ENCODE measurements at regions not wholly inside any gene's neighbourhood (a gene's known extent, or its start where the extent isn't known, plus 50 kb on each side); places are given as distances from the start of the nearest gene placed in this dataset.
"Not testable (repeated sequence)": the region's sequence is repeated elsewhere in the genome, so short reads cannot be mapped to it uniquely, and the experiment has no call there.

- not testable (repeated sequence) for TF ChIP-seq POLR2AphosphoS5 (IDR thresholded peaks at IDR 0.05; ENCODE audit: control insufficient read depth, insufficient read depth, low read depth, low read length); TSHZ1 (CRISPR knock-in tag; IDR thresholded peaks at IDR 0.05); ZNF224 (CRISPR knock-in tag; IDR thresholded peaks at IDR 0.05); CHD1 (IDR thresholded peaks at IDR 0.05; ENCODE audit: low read length); SMARCB1 (IDR thresholded peaks at IDR 0.05; ENCODE audit: insufficient read length, low read depth); JUND (IDR thresholded peaks at IDR 0.05; ENCODE audit: borderline replicate concordance, low read depth, low read length); JUND (tag; IDR thresholded peaks at IDR 0.05; ENCODE audit: borderline replicate concordance, low read depth, low read length); KAT7 (CRISPR knock-in tag; IDR thresholded peaks at IDR 0.05; ENCODE audit: borderline replicate concordance); ZNF512 (tag; IDR thresholded peaks at IDR 0.05); TARDBP (IDR thresholded peaks at IDR 0.05)
- TF ChIP-seq, protein P1, sequence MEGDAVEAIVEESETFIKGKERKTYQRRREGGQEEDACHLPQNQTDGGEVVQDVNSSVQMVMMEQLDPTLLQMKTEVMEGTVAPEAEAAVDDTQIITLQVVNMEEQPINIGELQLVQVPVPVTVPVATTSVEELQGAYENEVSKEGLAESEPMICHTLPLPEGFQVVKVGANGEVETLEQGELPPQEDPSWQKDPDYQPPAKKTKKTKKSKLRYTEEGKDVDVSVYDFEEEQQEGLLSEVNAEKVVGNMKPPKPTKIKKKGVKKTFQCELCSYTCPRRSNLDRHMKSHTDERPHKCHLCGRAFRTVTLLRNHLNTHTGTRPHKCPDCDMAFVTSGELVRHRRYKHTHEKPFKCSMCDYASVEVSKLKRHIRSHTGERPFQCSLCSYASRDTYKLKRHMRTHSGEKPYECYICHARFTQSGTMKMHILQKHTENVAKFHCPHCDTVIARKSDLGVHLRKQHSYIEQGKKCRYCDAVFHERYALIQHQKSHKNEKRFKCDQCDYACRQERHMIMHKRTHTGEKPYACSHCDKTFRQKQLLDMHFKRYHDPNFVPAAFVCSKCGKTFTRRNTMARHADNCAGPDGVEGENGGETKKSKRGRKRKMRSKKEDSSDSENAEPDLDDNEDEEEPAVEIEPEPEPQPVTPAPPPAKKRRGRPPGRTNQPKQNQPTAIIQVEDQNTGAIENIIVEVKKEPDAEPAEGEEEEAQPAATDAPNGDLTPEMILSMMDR (IDR thresholded peaks at IDR 0.05 in 2 of 3, conservative IDR thresholded peaks at IDR 0.05 in 1 of 3; ENCODE audit: insufficient read depth in 2 of 3, low read depth in 1 of 3, low read length in 3 of 3) = not testable (repeated sequence)
- TF ChIP-seq, protein P2, sequence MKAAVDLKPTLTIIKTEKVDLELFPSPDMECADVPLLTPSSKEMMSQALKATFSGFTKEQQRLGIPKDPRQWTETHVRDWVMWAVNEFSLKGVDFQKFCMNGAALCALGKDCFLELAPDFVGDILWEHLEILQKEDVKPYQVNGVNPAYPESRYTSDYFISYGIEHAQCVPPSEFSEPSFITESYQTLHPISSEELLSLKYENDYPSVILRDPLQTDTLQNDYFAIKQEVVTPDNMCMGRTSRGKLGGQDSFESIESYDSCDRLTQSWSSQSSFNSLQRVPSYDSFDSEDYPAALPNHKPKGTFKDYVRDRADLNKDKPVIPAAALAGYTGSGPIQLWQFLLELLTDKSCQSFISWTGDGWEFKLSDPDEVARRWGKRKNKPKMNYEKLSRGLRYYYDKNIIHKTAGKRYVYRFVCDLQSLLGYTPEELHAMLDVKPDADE (conservative IDR thresholded peaks at IDR 0.05; ENCODE audit: control insufficient read depth, low read depth, low read length) = not testable (repeated sequence)
- TF ChIP-seq, protein P3, sequence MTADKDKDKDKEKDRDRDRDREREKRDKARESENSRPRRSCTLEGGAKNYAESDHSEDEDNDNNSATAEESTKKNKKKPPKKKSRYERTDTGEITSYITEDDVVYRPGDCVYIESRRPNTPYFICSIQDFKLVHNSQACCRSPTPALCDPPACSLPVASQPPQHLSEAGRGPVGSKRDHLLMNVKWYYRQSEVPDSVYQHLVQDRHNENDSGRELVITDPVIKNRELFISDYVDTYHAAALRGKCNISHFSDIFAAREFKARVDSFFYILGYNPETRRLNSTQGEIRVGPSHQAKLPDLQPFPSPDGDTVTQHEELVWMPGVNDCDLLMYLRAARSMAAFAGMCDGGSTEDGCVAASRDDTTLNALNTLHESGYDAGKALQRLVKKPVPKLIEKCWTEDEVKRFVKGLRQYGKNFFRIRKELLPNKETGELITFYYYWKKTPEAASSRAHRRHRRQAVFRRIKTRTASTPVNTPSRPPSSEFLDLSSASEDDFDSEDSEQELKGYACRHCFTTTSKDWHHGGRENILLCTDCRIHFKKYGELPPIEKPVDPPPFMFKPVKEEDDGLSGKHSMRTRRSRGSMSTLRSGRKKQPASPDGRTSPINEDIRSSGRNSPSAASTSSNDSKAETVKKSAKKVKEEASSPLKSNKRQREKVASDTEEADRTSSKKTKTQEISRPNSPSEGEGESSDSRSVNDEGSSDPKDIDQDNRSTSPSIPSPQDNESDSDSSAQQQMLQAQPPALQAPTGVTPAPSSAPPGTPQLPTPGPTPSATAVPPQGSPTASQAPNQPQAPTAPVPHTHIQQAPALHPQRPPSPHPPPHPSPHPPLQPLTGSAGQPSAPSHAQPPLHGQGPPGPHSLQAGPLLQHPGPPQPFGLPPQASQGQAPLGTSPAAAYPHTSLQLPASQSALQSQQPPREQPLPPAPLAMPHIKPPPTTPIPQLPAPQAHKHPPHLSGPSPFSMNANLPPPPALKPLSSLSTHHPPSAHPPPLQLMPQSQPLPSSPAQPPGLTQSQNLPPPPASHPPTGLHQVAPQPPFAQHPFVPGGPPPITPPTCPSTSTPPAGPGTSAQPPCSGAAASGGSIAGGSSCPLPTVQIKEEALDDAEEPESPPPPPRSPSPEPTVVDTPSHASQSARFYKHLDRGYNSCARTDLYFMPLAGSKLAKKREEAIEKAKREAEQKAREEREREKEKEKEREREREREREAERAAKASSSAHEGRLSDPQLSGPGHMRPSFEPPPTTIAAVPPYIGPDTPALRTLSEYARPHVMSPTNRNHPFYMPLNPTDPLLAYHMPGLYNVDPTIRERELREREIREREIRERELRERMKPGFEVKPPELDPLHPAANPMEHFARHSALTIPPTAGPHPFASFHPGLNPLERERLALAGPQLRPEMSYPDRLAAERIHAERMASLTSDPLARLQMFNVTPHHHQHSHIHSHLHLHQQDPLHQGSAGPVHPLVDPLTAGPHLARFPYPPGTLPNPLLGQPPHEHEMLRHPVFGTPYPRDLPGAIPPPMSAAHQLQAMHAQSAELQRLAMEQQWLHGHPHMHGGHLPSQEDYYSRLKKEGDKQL (CRISPR knock-in tag; IDR thresholded peaks at IDR 0.05; ENCODE audit: borderline replicate concordance) = not testable (repeated sequence)
- TF ChIP-seq, protein P4, sequence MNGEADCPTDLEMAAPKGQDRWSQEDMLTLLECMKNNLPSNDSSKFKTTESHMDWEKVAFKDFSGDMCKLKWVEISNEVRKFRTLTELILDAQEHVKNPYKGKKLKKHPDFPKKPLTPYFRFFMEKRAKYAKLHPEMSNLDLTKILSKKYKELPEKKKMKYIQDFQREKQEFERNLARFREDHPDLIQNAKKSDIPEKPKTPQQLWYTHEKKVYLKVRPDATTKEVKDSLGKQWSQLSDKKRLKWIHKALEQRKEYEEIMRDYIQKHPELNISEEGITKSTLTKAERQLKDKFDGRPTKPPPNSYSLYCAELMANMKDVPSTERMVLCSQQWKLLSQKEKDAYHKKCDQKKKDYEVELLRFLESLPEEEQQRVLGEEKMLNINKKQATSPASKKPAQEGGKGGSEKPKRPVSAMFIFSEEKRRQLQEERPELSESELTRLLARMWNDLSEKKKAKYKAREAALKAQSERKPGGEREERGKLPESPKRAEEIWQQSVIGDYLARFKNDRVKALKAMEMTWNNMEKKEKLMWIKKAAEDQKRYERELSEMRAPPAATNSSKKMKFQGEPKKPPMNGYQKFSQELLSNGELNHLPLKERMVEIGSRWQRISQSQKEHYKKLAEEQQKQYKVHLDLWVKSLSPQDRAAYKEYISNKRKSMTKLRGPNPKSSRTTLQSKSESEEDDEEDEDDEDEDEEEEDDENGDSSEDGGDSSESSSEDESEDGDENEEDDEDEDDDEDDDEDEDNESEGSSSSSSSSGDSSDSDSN (IDR thresholded peaks at IDR 0.05; ENCODE audit: borderline replicate concordance in 1 of 2, low read depth in 2 of 2, low read length in 2 of 2) = not testable (repeated sequence)
Observed at GRCh38 chr14:38932653-38933000, 170.4 kb downstream of the SEC23A start.
